HepG2 (cell line): ENCODE measurements at regions not wholly inside any gene's neighbourhood (a gene's known extent, or its start where the extent isn't known, plus 50 kb on each side); places are given as distances from the start of the nearest gene placed in this dataset.

Experiments
- ATAC-seq: fragments of 200-7000 bp; cut with Tn5 transposase; 3 replicates; pipeline ENCODE4 v1.9.1; 2020; ENCODE audit warnings: mild to moderate bottlenecking, moderate library complexity
- BruUV-seq: library from RNA; stranded (reverse); fragments of 400-500 nt; replicated peaks from 2 replicates; lab custom pipeline; 2021; lab: Mats Ljungman, UMichigan
- CTCF ChIA-PET: fragments of 300-600 bp; formaldehyde crosslinking; extraction: SDS; loops from one replicate; lab custom pipeline; 2021; ENCODE audit warnings: low total read pairs, inconsistent platforms, low intra/inter-chr PET ratio; lab: Yijun Ruan, JAX
- POLR2A ChIA-PET: fragments of 350-600 bp; sonication (Branson Sonifier 250); formaldehyde crosslinking; loops from one replicate; lab custom pipeline; 2020; ENCODE audit warnings: antibody characterized with exemption, inconsistent platforms; lab: Yijun Ruan, JAX
- DNase-seq: peaks from one replicate; pipeline ENCODE4 v3.0.0-alpha.2; 2015; ENCODE audit warnings: low spot score
- FAIRE-seq: peaks from 3 replicates; lab custom pipeline; 2011; peaks lifted over from hg19 to GRCh38; lab: Jason Lieb, UNC
- H2AFZ ChIP-seq: one replicate; pipeline ENCODE4 v1.6.1; 2011; ENCODE audit warnings: low read length, inconsistent platforms
- H3K27ac ChIP-seq: fragments of 300-600 bp; 3 replicates; pipeline ENCODE4 v1.8.0; 2011; ENCODE audit warnings: mixed run types, mild to moderate bottlenecking, mixed read lengths, low read length, inconsistent platforms; ENCODE audit not compliant: insufficient read depth; ENCODE audit errors: extremely low read length
- H3K27me3 ChIP-seq, 2 experiments: fragments of 200-600 bp in 1 of 2; 2 replicates in 1 of 2; 3 replicates in 1 of 2; pipeline versions ENCODE4 v1.6.0 to v1.8.0; 2011; ENCODE audit warnings: low read length in 2 of 2, mild to moderate bottlenecking in 2 of 2, moderate library complexity in 2 of 2, inconsistent platforms in 1 of 2; ENCODE audit not compliant: insufficient read depth in 2 of 2, control insufficient read depth in 1 of 2
- H3K36me3 ChIP-seq, 2 experiments: fragments of 200-600 bp in 1 of 2; replicated peaks in 1 of 2; 2 replicates in 1 of 2; 3 replicates in 1 of 2; pipeline versions ENCODE4 v1.5.1 to v1.8.0; 2011; ENCODE audit warnings: low read length in 2 of 2, inconsistent platforms in 1 of 2; ENCODE audit not compliant: insufficient read depth in 2 of 2, control insufficient read depth in 1 of 2
- H3K4me1 ChIP-seq: 2 replicates; pipeline ENCODE4 v1.5.1; 2012; ENCODE audit warnings: low read length, inconsistent platforms; ENCODE audit not compliant: insufficient read depth
- H3K4me2 ChIP-seq: 2 replicates; pipeline ENCODE4 v1.6.0; 2011; ENCODE audit warnings: low read depth, low read length, inconsistent platforms
- H3K4me3 ChIP-seq, 3 experiments: fragments of 200-600 bp in 1 of 3; sonication (generic), shearing (Covaris generic) in 1 of 3; replicated peaks in 1 of 3; 2 replicates each; pipeline ENCODE4 v1.5.1; 2011 to 2016; ENCODE audit warnings: low read length in 3 of 3, inconsistent platforms in 2 of 3, low read depth in 2 of 3, mild to moderate bottlenecking in 2 of 3, control low read depth in 1 of 3, mixed read lengths in 1 of 3; ENCODE audit not compliant: insufficient read depth in 1 of 3
- H3K79me2 ChIP-seq: one replicate; pipeline ENCODE4 v1.6.1; 2011; ENCODE audit warnings: low read length, inconsistent platforms; ENCODE audit not compliant: insufficient read depth
- H3K9ac ChIP-seq: 2 replicates; pipeline ENCODE4 v1.6.0; 2011; ENCODE audit warnings: mild to moderate bottlenecking, low read depth, low read length, inconsistent platforms; ENCODE audit not compliant: insufficient read depth
- H3K9me3 ChIP-seq: 2 replicates; pipeline ENCODE4 v1.5.1; 2012; ENCODE audit warnings: mild to moderate bottlenecking, low read length
- H4K20me1 ChIP-seq: 2 replicates; pipeline ENCODE4 v1.6.0; 2011; ENCODE audit warnings: inconsistent platforms, mild to moderate bottlenecking, low read length, moderate library complexity; ENCODE audit not compliant: insufficient read depth
- BORCS8-MEF2B ChIP-seq: sonication (generic); formaldehyde crosslinking; IDR thresholded peaks from 2 replicates; pipeline ENCODE4 v1.8.0; 2022; ENCODE audit warnings: mild to moderate bottlenecking, missing genetic modification reagents
- BRCA1 ChIP-seq: sonication (generic); formaldehyde crosslinking; IDR thresholded peaks from 2 replicates; pipeline ENCODE4 v1.4.0; 2020; ENCODE audit warnings: missing genetic modification reagents
- FOSL1 ChIP-seq: sonication (generic); formaldehyde crosslinking; IDR thresholded peaks from 2 replicates; pipeline ENCODE4 v1.9.0; 2021; ENCODE audit warnings: missing genetic modification reagents, borderline replicate concordance
- LRRFIP1 ChIP-seq: sonication (generic); formaldehyde crosslinking; conservative IDR thresholded peaks from 2 replicates; pipeline ENCODE4 v1.4.0; 2020; ENCODE audit warnings: missing genetic modification reagents
- MED1 ChIP-seq: sonication (generic); formaldehyde crosslinking; IDR thresholded peaks from 2 replicates; pipeline ENCODE4 v1.4.0; 2020; ENCODE audit warnings: missing genetic modification reagents
- MLLT10 ChIP-seq: sonication (generic); formaldehyde crosslinking; IDR thresholded peaks from 2 replicates; pipeline ENCODE4 v1.4.0; 2020; ENCODE audit warnings: missing genetic modification reagents
- NR2F2 ChIP-seq: IDR thresholded peaks from 2 replicates; pipeline ENCODE4 v1.6.1; 2012; ENCODE audit warnings: low read depth, inconsistent platforms, borderline replicate concordance
- PRDM4 ChIP-seq: sonication (generic); formaldehyde crosslinking; IDR thresholded peaks from 2 replicates; pipeline ENCODE4 v1.9.0; 2021; ENCODE audit warnings: missing genetic modification reagents, borderline replicate concordance
- SIN3A ChIP-seq: IDR thresholded peaks from 2 replicates; pipeline ENCODE4 v1.6.1; 2011; ENCODE audit warnings: low read depth, mild to moderate bottlenecking, control low read depth, low read length, borderline replicate concordance
- ZFP91 ChIP-seq: sonication (generic); formaldehyde crosslinking; IDR thresholded peaks from 2 replicates; pipeline ENCODE4 v1.9.0; 2022; ENCODE audit warnings: missing genetic modification reagents, mild to moderate bottlenecking, borderline replicate concordance
- ZKSCAN1 ChIP-seq: fragments of 150-350 bp; IDR thresholded peaks from 2 replicates; pipeline ENCODE4 v1.6.1; 2014; ENCODE audit warnings: low read length
- ZNF101 ChIP-seq: sonication (generic); formaldehyde crosslinking; IDR thresholded peaks from 2 replicates; pipeline ENCODE4 v1.4.0; 2020; ENCODE audit warnings: mild to moderate bottlenecking, low read depth, missing genetic modification reagents, borderline replicate concordance
- ZNF281 ChIP-seq: sonication (generic); formaldehyde crosslinking; IDR thresholded peaks from 2 replicates; pipeline ENCODE4 v1.4.0; 2020; ENCODE audit warnings: missing genetic modification reagents, borderline replicate concordance
- ZNF3 ChIP-seq: IDR thresholded peaks from 2 replicates; pipeline ENCODE4 v1.7.0; 2017; ENCODE audit warnings: inconsistent platforms
- ZNF713 ChIP-seq: sonication (generic); formaldehyde crosslinking; IDR thresholded peaks from 2 replicates; pipeline ENCODE4 v1.4.0; 2020; ENCODE audit warnings: mild to moderate bottlenecking, missing genetic modification reagents
- WGBS: methylation state at CpG from one replicate; pipeline ENCODE4 v1.1.6; 2017; ENCODE audit warnings: low lambda C conversion rate; 5-methylcytosine and 5-hydroxymethylcytosine counted together
- in situ Hi-C: cut with HindIII; loops from 2 replicates; pipeline ENCODE4 v1.10.0; 2017; ENCODE audit warnings: low pct_unique_long_range_greater_than_20kb; ENCODE audit not compliant: extremely low pct_ligation_motif_present
- intact Hi-C: fragments of 100-400 bp; cut with micrococcal nuclease; formaldehyde crosslinking; loops from one replicate; pipeline ENCODE4 v1.10.0; 2022; ENCODE audit not compliant: unreplicated experiment

GRCh38 chr19:30158067-30158892 lies 213.9 kb upstream of the ZNF536 start (continued):
- TF ChIP-seq FOSL1 (CRISPR knock-in tag) (no peak), ZFP91 (CRISPR knock-in tag) (no peak), NR2F2 (no peak), BORCS8-MEF2B (no peak), SIN3A (no peak), ZNF713 (no peak), MED1 (CRISPR knock-in tag) (no peak), LRRFIP1 (CRISPR knock-in tag) (no peak), MLLT10 (CRISPR knock-in tag) (no peak), BRCA1 (no peak)

- in situ Hi-C loops = no loop called here
- no peak for FAIRE-seq
- no TSS peak for BruUV-seq
- TF ChIP-seq ZNF281 (CRISPR knock-in tag) (no peak), ZKSCAN1 (no peak), PRDM4 (CRISPR knock-in tag) (no peak), ZNF3 (no peak), ZNF101 (CRISPR knock-in tag) (no peak)
Observed at GRCh38 chr19:30158893-30159245, 213.3 kb upstream of the ZNF536 start.

More at GRCh38 chr19:30158893-30159245, 213.3 kb upstream of the ZNF536 start:
- DNase-seq = no peak
- no peaks in the 10 kb centered on the region for H4K20me1 ChIP-seq
- WGBS = 0% methylated on average over 2 of the region's 2 CpGs
- ChIA-PET CTCF (no interaction called here), POLR2A (no interaction called here)
- no peaks in the 10 kb centered on the region for H3K36me3 ChIP-seq
- no peaks in the 10 kb centered on the region for H3K4me1 ChIP-seq
- no peak overlapping the region for H3K4me2 ChIP-seq
- H3K27me3 ChIP-seq = peaks cover 0 to 15% of the 10 kb centered on the region in 2 experiments; a peak in 3 of 5 replicates
- no peak overlapping the region for H3K27ac ChIP-seq
- H2AFZ ChIP-seq = no peak overlapping the region
- H3K79me2 ChIP-seq = no peaks in the 10 kb centered on the region
- no peak for ATAC-seq
- H3K9ac ChIP-seq = no peak overlapping the region
- no peaks in the 10 kb centered on the region for H3K9me3 ChIP-seq
- intact Hi-C loops = no loop called here
- H3K4me3 ChIP-seq = no peak overlapping the region
